GM23338 (cell line): ENCODE measurements at regions not wholly inside any gene's neighbourhood (a gene's known extent, or its start where the extent isn't known, plus 50 kb on each side); places are given as distances from the start of the nearest gene placed in this dataset.

Experiments
- ATAC-seq: fragments of 200-7000 bp; cut with Tn5 transposase; 3 replicates; pipeline ENCODE4 v1.9.1; 2020
- DNase-seq: peaks from one replicate; pipeline ENCODE4 v3.0.0-alpha.2; 2015; ENCODE audit warnings: low spot score
- H2AFZ ChIP-seq: fragments of 200-600 bp; sonication (generic); 2 replicates; pipeline ENCODE4 v1.8.0; 2016; ENCODE audit warnings: antibody characterized with exemption, mild to moderate bottlenecking, moderate library complexity
- H3F3A ChIP-seq: fragments of 200-600 bp; sonication (generic); replicated peaks from 2 replicates; pipeline ENCODE4 v1.8.0; 2017; ENCODE audit warnings: antibody characterized with exemption, mixed run types, low read depth
- H3K27ac ChIP-seq: fragments of 200-600 bp; sonication (generic); 2 replicates; pipeline ENCODE4 v1.6.1; 2016; ENCODE audit warnings: low read depth
- H3K27me3 ChIP-seq: fragments of 200-600 bp; sonication (generic); 2 replicates; pipeline ENCODE4 v1.8.0; 2016; ENCODE audit warnings: mild to moderate bottlenecking, mixed run types, moderate library complexity; ENCODE audit not compliant: insufficient read depth
- H3K36me3 ChIP-seq: fragments of 200-600 bp; sonication (generic); 2 replicates; pipeline ENCODE4 v1.8.0; 2016; ENCODE audit warnings: mild to moderate bottlenecking; ENCODE audit not compliant: insufficient read depth
- H3K4me1 ChIP-seq: fragments of 200-600 bp; sonication (generic); 2 replicates; pipeline ENCODE4 v1.8.0; 2016; ENCODE audit warnings: mild to moderate bottlenecking, moderate library complexity; ENCODE audit not compliant: insufficient read depth
- H3K4me2 ChIP-seq: fragments of 200-600 bp; sonication (generic); 2 replicates; pipeline ENCODE4 v1.7.1; 2017; ENCODE audit warnings: mixed run types
- H3K4me3 ChIP-seq: fragments of 200-600 bp; sonication (generic); 2 replicates; pipeline ENCODE4 v1.6.1; 2016; ENCODE audit warnings: mixed run types
- H3K79me2 ChIP-seq: fragments of 200-600 bp; sonication (generic); replicated peaks from 2 replicates; pipeline ENCODE4 v1.8.0; 2017; ENCODE audit warnings: mild to moderate bottlenecking; ENCODE audit not compliant: insufficient read depth
- H3K9me2 ChIP-seq: fragments of 200-600 bp; sonication (generic); 2 replicates; pipeline ENCODE4 v1.8.0; 2017; ENCODE audit not compliant: insufficient read depth
- H4K20me1 ChIP-seq: fragments of 200-600 bp; sonication (generic); replicated peaks from 2 replicates; pipeline ENCODE4 v1.8.0; 2017; ENCODE audit warnings: mild to moderate bottlenecking; ENCODE audit not compliant: insufficient read depth
- H3K27ac Mint-ChIP-seq: 2 replicates; pipeline ENCODE4 v1.8.0; 2020; ENCODE audit warnings: inconsistent platforms, mild to moderate bottlenecking, moderate library complexity, mixed read lengths
- H3K27me3 Mint-ChIP-seq: 3 replicates; pipeline ENCODE4 v1.8.0; 2022; ENCODE audit warnings: low read depth, mild to moderate bottlenecking, moderate library complexity, mixed read lengths, inconsistent platforms; ENCODE audit not compliant: insufficient read depth, poor library complexity
- H3K36me3 Mint-ChIP-seq: 3 replicates; pipeline ENCODE4 v1.8.0; 2021; ENCODE audit warnings: low read depth, mild to moderate bottlenecking, inconsistent platforms, moderate library complexity, mixed read lengths
- H3K4me1 Mint-ChIP-seq: 3 replicates; pipeline ENCODE4 v1.8.0; 2020; ENCODE audit warnings: mild to moderate bottlenecking, inconsistent platforms, mixed read lengths
- H3K4me3 Mint-ChIP-seq: 3 replicates; pipeline ENCODE4 v1.8.0; 2021; ENCODE audit warnings: moderate library complexity, mild to moderate bottlenecking, inconsistent platforms, mixed read lengths
- H3K9me3 Mint-ChIP-seq: 3 replicates; pipeline ENCODE4 v1.8.0; 2020; ENCODE audit warnings: moderate library complexity, mild to moderate bottlenecking, inconsistent platforms, mixed read lengths
- CREB1 ChIP-seq: fragments of 250-450 bp; sonication (Bioruptor Pico); IDR thresholded peaks from 2 replicates; pipeline ENCODE4 v1.5.0; 2020; ENCODE audit warnings: low read depth, mild to moderate bottlenecking, moderate library complexity
- EZH2 ChIP-seq: fragments of 200-600 bp; sonication (generic); IDR thresholded peaks from one replicate; pipeline ENCODE4 v1.8.0; 2017; ENCODE audit warnings: antibody characterized with exemption, mild to moderate bottlenecking, low read depth; ENCODE audit not compliant: unreplicated experiment
- EZH2phosphoT487 ChIP-seq: fragments of 200-600 bp; sonication (generic); IDR thresholded peaks from one replicate; pipeline ENCODE4 v1.8.1; 2018; ENCODE audit warnings: antibody characterized with exemption; ENCODE audit not compliant: unreplicated experiment
- JUNB ChIP-seq: IDR thresholded peaks from one replicate; pipeline ENCODE4 v1.6.1; 2016; ENCODE audit warnings: antibody characterized with exemption; ENCODE audit not compliant: unreplicated experiment
- NANOG ChIP-seq: IDR thresholded peaks from 2 replicates; pipeline ENCODE4 v1.6.1; 2016; ENCODE audit warnings: antibody characterized with exemption, borderline replicate concordance
- POLR2AphosphoS5 ChIP-seq: IDR thresholded peaks from 2 replicates; pipeline ENCODE4 v1.6.1; 2016; ENCODE audit warnings: antibody characterized with exemption, low read depth
- STAT1 ChIP-seq: IDR thresholded peaks from one replicate; pipeline ENCODE4 v1.6.1; 2016; ENCODE audit warnings: antibody characterized with exemption; ENCODE audit not compliant: unreplicated experiment
- ZNF114 ChIP-seq: fragments of 250-450 bp; sonication (Bioruptor Pico); IDR thresholded peaks from 2 replicates; pipeline ENCODE4 v1.5.0; 2020; ENCODE audit warnings: mild to moderate bottlenecking, moderate library complexity
- ZNF331 ChIP-seq: fragments of 250-450 bp; sonication (Bioruptor Pico); IDR thresholded peaks from 2 replicates; pipeline ENCODE4 v1.5.0; 2020; ENCODE audit warnings: low read depth, mild to moderate bottlenecking, moderate library complexity
- TF ChIP-seq, protein P1 (sequence below): IDR thresholded peaks from 2 replicates; pipeline ENCODE4 v1.6.1; 2016; ENCODE audit warnings: antibody characterized with exemption
- TF ChIP-seq, protein P2 (sequence below): IDR thresholded peaks from one replicate; pipeline ENCODE4 v1.6.1; 2018; ENCODE audit warnings: antibody characterized with exemption; ENCODE audit not compliant: unreplicated experiment
- TF ChIP-seq, protein P3 (sequence below), 2 experiments: fragments of 200-600 bp in 1 of 2; sonication (generic) in 1 of 2; conservative IDR thresholded peaks; 2 replicates each; pipeline versions ENCODE4 v1.5.1 to v1.6.1; 2016 to 2017; ENCODE audit warnings: antibody characterized with exemption in 2 of 2, low read depth in 2 of 2, mild to moderate bottlenecking in 2 of 2, moderate library complexity in 1 of 2
- TF ChIP-seq, protein P4 (sequence below): fragments of 250-450 bp; sonication (Bioruptor Pico); IDR thresholded peaks from 2 replicates; pipeline ENCODE4 v1.5.0; 2020; ENCODE audit warnings: mild to moderate bottlenecking, moderate library complexity

DNA sequence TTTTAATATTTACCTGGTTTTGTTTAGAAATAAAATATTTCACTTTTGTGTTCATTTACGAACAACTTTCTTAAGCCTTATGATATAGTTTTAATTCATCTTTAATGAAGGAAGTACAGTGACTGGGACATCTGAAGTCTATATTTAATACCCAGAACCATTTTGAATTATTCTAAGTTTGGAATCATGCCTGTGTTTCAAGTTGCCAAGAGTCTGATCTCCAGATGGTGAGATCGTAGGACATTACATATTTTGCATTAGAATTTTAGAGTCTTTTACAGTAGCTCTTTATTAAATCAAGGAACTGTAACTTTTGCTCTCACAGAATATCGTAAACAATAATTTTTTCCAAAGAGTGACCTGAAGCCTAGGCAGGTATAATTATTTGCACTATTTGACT is 420.7 kb downstream of the SI start:
- Histone ChIP-seq H2AFZ (no peak overlapping the region), H3K9me2 (no peaks in the 10 kb centered on the region), H3K4me1 (no peaks in the 10 kb centered on the region), H3K4me3 (no peak overlapping the region), H3K4me2 (no peak overlapping the region), H3K27me3 (no peaks in the 10 kb centered on the region), H3K79me2 (no peaks in the 10 kb centered on the region), H3K27ac (no peak overlapping the region), H3K36me3 (no peaks in the 10 kb centered on the region), H3F3A (no peaks in the 10 kb centered on the region), H4K20me1 (no peaks in the 10 kb centered on the region)
- no peak for ATAC-seq
- Mint-ChIP-seq H3K36me3 (no peaks in the 10 kb centered on the region), H3K9me3 (no peaks in the 10 kb centered on the region), H3K27me3 (no peaks in the 10 kb centered on the region), H3K27ac (no peak overlapping the region), H3K4me3 (no peak overlapping the region), H3K4me1 (no peaks in the 10 kb centered on the region)
- TF ChIP-seq STAT1 (no peak), ZNF331 (CRISPR knock-in tag) (no peak), JUNB (no peak), NANOG (no peak), EZH2 (no peak), ZNF114 (CRISPR knock-in tag) (no peak), EZH2phosphoT487 (no peak), POLR2AphosphoS5 (no peak), CREB1 (no peak)
- TF ChIP-seq, protein P1, sequence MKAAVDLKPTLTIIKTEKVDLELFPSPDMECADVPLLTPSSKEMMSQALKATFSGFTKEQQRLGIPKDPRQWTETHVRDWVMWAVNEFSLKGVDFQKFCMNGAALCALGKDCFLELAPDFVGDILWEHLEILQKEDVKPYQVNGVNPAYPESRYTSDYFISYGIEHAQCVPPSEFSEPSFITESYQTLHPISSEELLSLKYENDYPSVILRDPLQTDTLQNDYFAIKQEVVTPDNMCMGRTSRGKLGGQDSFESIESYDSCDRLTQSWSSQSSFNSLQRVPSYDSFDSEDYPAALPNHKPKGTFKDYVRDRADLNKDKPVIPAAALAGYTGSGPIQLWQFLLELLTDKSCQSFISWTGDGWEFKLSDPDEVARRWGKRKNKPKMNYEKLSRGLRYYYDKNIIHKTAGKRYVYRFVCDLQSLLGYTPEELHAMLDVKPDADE: no peak
- TF ChIP-seq, protein P2, sequence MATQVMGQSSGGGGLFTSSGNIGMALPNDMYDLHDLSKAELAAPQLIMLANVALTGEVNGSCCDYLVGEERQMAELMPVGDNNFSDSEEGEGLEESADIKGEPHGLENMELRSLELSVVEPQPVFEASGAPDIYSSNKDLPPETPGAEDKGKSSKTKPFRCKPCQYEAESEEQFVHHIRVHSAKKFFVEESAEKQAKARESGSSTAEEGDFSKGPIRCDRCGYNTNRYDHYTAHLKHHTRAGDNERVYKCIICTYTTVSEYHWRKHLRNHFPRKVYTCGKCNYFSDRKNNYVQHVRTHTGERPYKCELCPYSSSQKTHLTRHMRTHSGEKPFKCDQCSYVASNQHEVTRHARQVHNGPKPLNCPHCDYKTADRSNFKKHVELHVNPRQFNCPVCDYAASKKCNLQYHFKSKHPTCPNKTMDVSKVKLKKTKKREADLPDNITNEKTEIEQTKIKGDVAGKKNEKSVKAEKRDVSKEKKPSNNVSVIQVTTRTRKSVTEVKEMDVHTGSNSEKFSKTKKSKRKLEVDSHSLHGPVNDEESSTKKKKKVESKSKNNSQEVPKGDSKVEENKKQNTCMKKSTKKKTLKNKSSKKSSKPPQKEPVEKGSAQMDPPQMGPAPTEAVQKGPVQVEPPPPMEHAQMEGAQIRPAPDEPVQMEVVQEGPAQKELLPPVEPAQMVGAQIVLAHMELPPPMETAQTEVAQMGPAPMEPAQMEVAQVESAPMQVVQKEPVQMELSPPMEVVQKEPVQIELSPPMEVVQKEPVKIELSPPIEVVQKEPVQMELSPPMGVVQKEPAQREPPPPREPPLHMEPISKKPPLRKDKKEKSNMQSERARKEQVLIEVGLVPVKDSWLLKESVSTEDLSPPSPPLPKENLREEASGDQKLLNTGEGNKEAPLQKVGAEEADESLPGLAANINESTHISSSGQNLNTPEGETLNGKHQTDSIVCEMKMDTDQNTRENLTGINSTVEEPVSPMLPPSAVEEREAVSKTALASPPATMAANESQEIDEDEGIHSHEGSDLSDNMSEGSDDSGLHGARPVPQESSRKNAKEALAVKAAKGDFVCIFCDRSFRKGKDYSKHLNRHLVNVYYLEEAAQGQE: no peak
- TF ChIP-seq, protein P3, sequence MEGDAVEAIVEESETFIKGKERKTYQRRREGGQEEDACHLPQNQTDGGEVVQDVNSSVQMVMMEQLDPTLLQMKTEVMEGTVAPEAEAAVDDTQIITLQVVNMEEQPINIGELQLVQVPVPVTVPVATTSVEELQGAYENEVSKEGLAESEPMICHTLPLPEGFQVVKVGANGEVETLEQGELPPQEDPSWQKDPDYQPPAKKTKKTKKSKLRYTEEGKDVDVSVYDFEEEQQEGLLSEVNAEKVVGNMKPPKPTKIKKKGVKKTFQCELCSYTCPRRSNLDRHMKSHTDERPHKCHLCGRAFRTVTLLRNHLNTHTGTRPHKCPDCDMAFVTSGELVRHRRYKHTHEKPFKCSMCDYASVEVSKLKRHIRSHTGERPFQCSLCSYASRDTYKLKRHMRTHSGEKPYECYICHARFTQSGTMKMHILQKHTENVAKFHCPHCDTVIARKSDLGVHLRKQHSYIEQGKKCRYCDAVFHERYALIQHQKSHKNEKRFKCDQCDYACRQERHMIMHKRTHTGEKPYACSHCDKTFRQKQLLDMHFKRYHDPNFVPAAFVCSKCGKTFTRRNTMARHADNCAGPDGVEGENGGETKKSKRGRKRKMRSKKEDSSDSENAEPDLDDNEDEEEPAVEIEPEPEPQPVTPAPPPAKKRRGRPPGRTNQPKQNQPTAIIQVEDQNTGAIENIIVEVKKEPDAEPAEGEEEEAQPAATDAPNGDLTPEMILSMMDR (conservative IDR thresholded peaks at IDR 0.05; ENCODE audit: low read depth in 2 of 2): no peak
- TF ChIP-seq, protein P4, sequence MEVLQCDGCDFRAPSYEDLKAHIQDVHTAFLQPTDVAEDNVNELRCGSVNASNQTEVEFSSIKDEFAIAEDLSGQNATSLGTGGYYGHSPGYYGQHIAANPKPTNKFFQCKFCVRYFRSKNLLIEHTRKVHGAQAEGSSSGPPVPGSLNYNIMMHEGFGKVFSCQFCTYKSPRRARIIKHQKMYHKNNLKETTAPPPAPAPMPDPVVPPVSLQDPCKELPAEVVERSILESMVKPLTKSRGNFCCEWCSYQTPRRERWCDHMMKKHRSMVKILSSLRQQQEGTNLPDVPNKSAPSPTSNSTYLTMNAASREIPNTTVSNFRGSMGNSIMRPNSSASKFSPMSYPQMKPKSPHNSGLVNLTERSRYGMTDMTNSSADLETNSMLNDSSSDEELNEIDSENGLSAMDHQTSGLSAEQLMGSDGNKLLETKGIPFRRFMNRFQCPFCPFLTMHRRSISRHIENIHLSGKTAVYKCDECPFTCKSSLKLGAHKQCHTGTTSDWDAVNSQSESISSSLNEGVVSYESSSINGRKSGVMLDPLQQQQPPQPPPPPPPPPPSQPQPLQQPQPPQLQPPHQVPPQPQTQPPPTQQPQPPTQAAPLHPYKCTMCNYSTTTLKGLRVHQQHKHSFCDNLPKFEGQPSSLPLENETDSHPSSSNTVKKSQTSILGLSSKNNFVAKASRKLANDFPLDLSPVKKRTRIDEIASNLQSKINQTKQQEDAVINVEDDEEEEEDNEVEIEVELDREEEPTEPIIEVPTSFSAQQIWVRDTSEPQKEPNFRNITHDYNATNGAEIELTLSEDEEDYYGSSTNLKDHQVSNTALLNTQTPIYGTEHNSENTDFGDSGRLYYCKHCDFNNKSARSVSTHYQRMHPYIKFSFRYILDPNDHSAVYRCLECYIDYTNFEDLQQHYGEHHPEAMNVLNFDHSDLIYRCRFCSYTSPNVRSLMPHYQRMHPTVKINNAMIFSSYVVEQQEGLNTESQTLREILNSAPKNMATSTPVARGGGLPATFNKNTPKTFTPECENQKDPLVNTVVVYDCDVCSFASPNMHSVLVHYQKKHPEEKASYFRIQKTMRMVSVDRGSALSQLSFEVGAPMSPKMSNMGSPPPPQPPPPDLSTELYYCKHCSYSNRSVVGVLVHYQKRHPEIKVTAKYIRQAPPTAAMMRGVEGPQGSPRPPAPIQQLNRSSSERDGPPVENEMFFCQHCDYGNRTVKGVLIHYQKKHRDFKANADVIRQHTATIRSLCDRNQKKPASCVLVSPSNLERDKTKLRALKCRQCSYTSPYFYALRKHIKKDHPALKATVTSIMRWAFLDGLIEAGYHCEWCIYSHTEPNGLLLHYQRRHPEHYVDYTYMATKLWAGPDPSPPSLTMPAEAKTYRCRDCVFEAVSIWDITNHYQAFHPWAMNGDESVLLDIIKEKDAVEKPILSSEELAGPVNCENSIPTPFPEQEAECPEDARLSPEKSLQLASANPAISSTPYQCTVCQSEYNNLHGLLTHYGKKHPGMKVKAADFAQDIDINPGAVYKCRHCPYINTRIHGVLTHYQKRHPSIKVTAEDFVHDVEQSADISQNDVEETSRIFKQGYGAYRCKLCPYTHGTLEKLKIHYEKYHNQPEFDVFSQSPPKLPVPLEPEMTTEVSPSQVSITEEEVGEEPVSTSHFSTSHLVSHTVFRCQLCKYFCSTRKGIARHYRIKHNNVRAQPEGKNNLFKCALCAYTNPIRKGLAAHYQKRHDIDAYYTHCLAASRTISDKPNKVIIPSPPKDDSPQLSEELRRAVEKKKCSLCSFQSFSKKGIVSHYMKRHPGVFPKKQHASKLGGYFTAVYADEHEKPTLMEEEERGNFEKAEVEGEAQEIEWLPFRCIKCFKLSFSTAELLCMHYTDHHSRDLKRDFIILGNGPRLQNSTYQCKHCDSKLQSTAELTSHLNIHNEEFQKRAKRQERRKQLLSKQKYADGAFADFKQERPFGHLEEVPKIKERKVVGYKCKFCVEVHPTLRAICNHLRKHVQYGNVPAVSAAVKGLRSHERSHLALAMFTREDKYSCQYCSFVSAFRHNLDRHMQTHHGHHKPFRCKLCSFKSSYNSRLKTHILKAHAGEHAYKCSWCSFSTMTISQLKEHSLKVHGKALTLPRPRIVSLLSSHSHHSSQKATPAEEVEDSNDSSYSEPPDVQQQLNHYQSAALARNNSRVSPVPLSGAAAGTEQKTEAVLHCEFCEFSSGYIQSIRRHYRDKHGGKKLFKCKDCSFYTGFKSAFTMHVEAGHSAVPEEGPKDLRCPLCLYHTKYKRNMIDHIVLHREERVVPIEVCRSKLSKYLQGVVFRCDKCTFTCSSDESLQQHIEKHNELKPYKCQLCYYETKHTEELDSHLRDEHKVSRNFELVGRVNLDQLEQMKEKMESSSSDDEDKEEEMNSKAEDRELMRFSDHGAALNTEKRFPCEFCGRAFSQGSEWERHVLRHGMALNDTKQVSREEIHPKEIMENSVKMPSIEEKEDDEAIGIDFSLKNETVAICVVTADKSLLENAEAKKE (CRISPR knock-in tag): no peak
- DNase-seq: no peak
